HG02763 (cell line): ENCODE measurements at regions not wholly inside any gene's neighbourhood (a gene's known extent, or its start where the extent isn't known, plus 50 kb on each side); places are given as distances from the start of the nearest gene placed in this dataset.
A peak's percentile ranks its signal among the peaks of the same experiment; 100 is the strongest.

ENCODE experiments used
- ATAC-seq: cut with Tn5 transposase; IDR thresholded peaks from one replicate; pipeline ENCODE4 v1.9.1; 2021; ENCODE audit warnings: mild to moderate bottlenecking, moderate library complexity; ENCODE audit not compliant: unreplicated experiment

- no peak for ATAC-seq
Observed at GRCh38 chr13:99123101-99124045, 77.3 kb upstream of the UBAC2 start.

GRCh38 chr13:99124046-99124400 lies 76.6 kb upstream of the UBAC2 start:
- no peak for ATAC-seq

GRCh38 chr13:99124794-99125316 lies 75.8 kb upstream of the UBAC2 start:
- ATAC-seq: no peak

- ATAC-seq: no peak
Observed at GRCh38 chr13:99125326-99125915, 75.2 kb upstream of the UBAC2 start.

- no peak for ATAC-seq
Observed at GRCh38 chr13:99126821-99127220, 73.8 kb upstream of the UBAC2 start.

GRCh38 chr13:99129050-99129449 lies 71.6 kb upstream of the UBAC2 start:
- ATAC-seq: no peak

- no peak for ATAC-seq
Observed at GRCh38 chr13:99129951-99130350, 70.7 kb upstream of the UBAC2 start.

GRCh38 chr13:99131410-99131809 lies 69.2 kb upstream of the UBAC2 start:
- no peak for ATAC-seq

GRCh38 chr13:99132295-99132835 lies 68.3 kb upstream of the UBAC2 start:
- ATAC-seq: no peak

GRCh38 chr13:99133230-99133629 lies 67.4 kb upstream of the UBAC2 start:
- no peak for ATAC-seq

- ATAC-seq: no peak
Observed at GRCh38 chr13:99133848-99134247, 66.8 kb upstream of the UBAC2 start.

- no peak for ATAC-seq
Observed at GRCh38 chr13:99135591-99135990, 65.1 kb upstream of the UBAC2 start.

GRCh38 chr13:99136427-99136954 lies 64.2 kb upstream of the UBAC2 start:
- ATAC-seq: no peak

GRCh38 chr13:99140831-99141230 lies 59.8 kb upstream of the UBAC2 start:
- no peak for ATAC-seq

- no peak for ATAC-seq
Observed at GRCh38 chr13:99143904-99144303, 56.8 kb upstream of the UBAC2 start.

GRCh38 chr13:99144306-99144705 lies 56.3 kb upstream of the UBAC2 start:
- peak; percentile 68 for ATAC-seq

- no peak for ATAC-seq
Observed at GRCh38 chr13:99145461-99145860, 55.2 kb upstream of the UBAC2 start.

- ATAC-seq: no peak
Observed at GRCh38 chr13:99150575-99151361, 49.9 kb upstream of the UBAC2 start.
